Left cardiac atrium (tissue), 4 donors: ENCODE measurements at regions not wholly inside any gene's neighbourhood (a gene's known extent, or its start where the extent isn't known, plus 50 kb on each side); places are given as distances from the start of the nearest gene placed in this dataset.
A peak's percentile ranks its signal among the peaks of the same experiment; 100 is the strongest.

ENCODE experiments used
- ATAC-seq, 2 donors: fragments of 200-7000 bp; cut with Tn5 transposase; one replicate each; pipeline ENCODE4 v1.9.1; 2020; ENCODE audit warnings: mild to moderate bottlenecking in 2 of 2, moderate library complexity in 2 of 2
- DNase-seq: peaks from one replicate; pipeline ENCODE4 v3.0.0-alpha.2; 2020
- intact Hi-C, 2 donors: fragments of 100-400 bp; cut with DNase I; formaldehyde crosslinking; loops; one replicate each; pipeline versions ENCODE4 v1.14.1 to v1.15.1; 2022 to 2023
- donor health status: DM: no; HTN: yes; CAD: no.
- donor health status: DM: no; HTN: yes; CAD: no; lungs with severe emphysema.
- donor health status: DM: yes; HTN: yes; CAD: no.
- donor health status: Dilated cardiomyopathy.

DNA sequence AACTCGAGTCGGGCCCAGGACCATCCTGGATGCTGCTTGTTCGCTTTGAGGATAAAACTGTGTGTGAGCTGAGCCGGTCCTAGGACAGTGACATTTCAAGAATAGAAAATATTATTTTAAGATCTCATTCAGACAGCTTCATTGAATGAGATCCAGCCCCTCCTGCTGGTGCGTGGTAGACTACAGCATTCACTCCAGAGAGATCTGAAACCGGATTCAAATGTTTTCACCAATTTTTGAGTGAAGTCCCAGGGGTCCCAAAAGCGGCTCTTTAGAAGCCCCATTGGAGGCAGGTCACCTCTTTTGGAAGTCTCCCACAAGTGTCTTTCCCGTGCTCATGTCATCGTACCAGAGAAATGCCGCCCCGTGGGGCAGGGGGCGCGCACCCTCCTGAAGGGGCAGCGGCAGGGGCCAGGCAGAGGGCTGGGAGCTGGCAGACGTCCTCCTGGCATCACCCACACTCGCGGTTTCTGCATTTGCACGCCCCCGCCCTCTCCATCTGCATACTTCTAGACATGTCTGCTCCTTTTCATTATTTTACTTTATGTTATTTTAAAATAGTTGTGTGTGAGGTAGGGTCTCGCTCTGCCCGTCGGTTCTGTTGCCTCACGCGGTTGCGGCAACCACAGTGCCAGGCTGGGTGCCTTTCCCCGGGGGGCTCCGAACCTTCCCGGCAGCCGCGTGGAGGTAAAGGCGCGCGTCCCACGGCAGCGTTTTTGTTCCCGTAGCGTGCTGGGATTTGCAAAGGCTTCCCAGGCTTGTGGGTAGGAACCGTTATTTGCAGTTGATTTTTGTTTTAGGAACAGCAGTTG, 52.3 kb upstream of the DPYSL4 start:
- ATAC-seq = no peak
- DNase-seq = peak; percentile 9
- intact Hi-C loops = no loop called here

DNA sequence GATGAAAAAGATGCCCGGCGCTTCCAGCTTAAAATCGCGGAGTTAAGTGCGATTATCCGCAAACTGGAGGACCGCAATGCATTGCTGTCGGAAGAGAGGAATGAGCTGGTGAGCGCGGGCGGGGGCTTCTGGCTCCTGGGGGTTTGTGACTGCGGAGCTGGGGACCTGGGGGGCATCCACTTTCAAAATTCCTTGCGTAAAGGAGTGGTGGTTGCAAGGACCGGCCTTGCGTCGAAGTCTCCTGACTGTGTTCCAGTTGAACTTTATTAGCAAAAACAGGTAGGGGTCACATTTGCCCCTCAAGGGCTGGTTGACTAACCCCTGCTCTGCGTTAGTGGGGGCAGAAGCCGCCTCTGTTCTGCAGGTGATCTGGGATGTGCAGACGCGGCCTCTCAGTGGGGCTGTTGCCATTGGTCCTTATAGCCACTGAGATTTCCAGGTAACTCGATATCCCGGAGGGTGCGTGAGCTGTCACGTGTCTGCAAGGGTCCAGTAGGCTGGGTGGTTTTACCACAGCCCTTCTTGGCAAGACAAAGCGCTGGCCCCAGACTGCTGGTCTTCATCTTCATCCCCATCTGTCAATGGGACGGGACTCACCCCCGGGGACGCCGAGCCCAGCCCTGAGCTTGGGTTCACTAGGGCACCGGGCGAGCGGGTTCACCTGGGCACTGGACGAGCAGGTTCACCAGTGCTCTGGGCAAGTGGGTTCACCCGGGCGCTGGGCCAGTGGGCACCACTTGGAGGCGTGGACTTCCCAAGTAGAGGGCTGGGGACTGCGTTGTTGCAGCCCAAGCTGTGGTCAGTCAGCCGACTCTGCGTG, 51.5 kb upstream of the DPYSL4 start:
- DNase-seq (peak; percentile 16), ATAC-seq (no peak)
- intact Hi-C loops = no loop called here

DNA sequence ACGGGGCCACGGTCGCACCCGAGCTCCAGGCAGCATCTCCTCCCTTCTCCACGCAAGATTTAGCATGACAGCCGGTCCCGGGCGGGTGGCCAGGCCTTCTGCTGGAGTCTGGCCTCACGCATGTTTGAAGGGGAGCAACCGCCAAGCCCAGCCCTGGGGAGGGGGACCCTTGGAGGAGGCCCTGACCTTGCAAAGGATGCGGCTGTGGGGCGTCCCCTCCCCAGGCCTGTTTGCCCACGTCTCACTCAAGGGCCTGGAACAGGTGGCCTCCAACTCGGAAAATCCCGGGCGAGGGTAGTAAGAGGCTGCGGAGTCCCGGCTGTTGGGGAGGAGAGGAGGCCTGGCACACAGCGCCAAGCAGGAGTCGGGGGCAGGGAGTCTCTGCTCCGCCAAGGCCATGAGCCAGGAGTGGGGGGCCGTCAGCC, 50.6 kb upstream of the DPYSL4 start:
- intact Hi-C loops = no loop called here
- ATAC-seq = no peak
- peak; percentile 13 for DNase-seq

DNA sequence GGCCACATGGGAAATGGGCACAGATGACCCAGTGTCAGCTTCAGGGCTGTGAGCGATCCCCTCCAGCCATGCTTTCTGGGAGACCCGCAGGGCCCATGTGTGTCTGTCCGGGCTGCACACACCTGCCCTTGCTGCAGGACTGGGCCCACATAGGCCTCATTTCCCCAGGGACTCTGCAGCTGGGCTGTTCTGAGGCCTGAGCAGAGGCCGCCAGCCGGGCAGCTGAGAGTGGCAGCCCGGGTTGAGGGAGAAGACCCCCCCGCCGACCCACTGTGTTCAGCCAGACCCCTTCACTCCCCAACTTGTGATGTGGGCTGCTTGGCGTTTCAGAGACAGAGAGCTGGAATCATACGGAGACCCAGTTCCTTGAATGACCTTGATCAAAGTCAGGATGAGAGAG, 50.1 kb upstream of the DPYSL4 start:
- DNase-seq (peak; percentile 9), ATAC-seq (no peak)
- intact Hi-C loops = no loop called here
